Germinal center (tissue), 1 donor: ENCODE measurements at regions not wholly inside any gene's neighbourhood (a gene's known extent, or its start where the extent isn't known, plus 50 kb on each side); places are given as distances from the start of the nearest gene placed in this dataset.
A peak's percentile ranks its signal among the peaks of the same experiment; 100 is the strongest.

ENCODE experiments used
- DNase-seq: peaks from one replicate; pipeline ENCODE4 v3.0.0; 2012; ENCODE audit warnings: mixed read lengths, low spot score

DNA sequence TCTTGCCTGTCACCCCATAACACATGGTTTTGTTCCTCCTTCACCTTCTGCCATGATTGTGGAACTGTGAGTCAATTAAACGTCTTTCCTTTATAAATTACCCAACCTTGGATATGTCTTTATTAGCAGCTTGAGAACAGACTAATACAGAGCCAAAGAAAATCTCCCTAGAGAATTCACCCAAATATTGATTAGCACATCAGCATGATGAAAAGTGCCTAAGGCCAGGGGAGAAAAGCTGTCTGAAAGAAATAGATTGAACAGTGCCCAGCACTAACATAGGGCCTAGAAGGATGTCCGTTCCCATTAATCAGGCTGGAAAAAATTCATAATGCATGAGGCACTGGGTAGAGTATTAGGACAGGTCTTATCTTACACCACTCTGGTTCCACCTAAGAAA lies 111.9 kb upstream of the CALN1 start:
- DNase-seq, result no peak

DNA sequence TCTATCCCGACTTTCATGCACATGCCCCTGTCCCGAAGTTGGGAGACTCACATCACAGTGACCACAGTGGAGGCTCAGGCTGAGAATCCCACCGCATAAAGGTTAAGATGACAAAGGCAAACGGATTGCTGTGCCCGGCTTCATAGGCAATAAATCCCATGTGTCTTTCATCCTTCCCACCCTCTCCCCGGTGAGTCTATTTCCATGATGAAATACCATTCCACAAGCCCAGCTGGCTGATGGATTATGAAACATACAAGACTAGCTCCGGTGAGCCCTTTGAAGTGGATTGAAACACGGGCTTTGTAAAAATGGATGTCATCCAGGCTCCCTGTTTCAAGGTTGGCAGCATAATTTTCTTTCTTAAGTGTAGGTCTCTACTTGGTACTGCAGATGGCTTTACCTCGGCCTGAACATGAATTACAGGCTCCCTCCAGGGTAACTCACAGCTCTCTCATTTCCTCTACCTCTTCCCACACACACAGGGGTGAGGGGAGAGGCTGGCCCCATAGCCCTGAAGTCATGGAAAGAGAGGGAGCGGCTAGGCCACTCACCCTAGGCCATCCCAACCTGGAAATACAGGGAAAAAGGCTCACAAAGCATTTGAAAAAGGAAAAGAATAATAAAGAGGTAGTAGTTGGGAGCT lies 92.0 kb upstream of the CALN1 start:
- DNase-seq, result no peak

DNA sequence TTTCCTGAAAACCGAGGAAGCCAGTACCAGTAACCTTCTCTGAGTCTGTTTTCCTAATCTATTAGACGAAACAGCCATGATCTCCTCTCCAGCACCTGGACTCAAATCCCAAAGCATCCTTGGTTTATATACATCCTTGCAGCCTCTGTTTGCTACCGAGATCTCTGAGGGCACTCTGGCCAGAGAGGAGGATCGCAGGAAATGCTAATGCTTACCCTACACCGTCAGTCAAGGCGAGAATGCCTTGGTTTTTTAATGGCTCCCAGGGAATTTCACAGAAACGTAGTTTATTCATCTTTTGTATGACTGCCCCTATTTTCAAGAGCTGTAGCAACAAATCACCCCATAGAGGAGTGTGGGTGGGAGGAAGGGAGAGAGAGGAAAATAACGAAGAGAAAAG lies 91.5 kb upstream of the CALN1 start:
- no peak for DNase-seq

DNA sequence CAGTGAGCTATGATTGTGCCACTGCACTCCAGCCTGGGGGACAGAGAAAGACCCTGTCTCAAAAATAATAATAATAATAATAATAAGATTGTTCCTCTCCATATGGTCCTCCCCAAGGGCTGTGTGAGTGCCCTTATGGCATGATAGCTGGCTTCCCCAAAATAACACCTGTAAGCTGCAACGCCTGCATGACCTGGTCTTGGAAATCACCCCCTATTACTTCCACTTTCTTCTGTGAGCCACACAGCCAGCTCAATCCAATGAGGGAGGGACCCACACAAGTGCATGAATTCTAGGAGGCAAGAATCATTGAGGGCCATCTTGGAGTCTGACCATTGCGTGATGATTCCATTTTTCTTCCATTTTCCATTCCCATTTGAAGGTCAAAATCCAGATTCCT lies 82.7 kb upstream of the CALN1 start:
- no peak for DNase-seq

DNA sequence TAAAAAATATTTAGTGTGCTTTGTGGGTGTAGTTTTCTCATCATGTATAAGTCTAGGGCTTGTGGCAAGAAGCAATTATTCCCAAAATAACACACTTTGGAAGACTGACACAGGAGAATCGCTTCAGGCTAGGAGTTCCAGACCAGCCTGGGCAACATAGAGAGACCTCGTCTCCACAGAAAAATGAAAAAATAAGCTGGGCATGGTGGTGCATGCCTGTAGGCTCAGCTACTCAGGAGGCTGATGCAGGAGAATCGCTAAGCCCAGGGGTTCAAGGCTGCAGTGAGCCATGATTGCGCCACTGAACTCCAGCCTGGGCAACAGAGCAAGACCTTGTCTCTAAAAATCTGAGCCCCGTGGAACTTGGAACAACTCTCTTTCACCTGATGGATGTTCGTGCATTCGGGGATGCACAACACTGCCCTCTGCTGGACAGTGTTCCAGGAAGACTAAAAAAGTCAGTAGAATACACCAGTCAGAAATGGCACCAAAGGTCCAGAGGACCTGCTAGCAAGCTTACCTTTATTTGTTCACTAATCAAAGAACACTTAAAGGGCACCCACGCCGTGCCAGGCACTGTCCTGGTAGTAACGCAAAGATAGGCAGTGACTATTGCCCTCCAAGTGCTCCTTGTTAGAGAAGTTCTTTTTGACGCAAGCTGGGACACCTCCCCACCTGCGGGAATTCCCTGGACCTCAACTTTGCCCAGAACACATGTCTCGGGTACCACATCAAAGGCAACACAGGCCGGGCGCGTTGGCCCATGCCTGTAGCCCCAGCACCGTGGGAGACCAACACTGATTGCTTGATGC lies 81.9 kb upstream of the CALN1 start:
- DNase-seq, result peak; percentile 40

DNA sequence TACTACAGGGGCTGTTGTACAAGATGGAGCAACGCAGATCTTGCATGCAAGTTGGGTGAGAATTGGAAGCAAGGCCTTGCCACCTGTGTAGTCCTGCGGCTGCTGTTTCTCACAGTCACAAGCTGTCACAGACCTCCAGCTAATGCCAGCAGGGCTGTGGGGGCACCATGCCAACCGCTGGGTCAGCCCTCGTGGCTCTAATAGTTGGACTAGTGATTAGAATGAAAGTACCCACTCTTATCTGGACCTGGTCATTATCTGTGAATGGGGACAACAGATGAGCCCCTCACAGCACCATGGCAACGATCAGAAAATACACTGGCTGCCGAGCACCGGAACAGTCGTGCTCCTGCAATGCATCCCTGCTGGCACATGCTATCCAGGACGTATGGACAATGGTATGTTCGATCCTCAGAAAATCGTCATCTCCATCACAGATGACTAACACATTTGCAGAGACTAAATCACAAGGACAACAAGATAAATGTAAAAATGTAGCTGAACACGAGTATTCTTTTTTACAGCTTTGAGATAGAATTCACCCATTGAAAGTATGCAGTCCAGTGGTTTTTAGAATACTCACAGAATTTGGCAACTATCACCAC lies 80.4 kb upstream of the CALN1 start:
- no peak for DNase-seq

DNA sequence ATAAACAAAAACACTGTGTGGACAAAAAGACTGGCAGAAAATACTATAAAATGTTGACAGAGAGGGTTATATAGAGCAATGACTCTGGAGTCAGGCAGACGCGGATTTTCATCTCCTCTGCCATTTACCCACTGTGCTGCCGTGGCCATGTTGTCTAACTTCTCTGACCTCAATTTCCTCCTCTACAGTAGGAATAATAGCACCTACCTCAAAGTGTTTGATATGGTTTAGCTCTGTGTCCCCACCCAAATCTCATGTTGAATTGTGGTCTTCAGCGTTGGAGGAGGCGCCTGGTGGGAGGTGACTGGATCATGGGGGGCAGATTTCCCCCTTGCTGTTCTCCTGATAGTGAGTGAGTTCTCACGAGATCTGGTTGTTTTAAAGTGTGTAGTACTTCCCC lies 78.2 kb upstream of the CALN1 start:
- no peak for DNase-seq

DNA sequence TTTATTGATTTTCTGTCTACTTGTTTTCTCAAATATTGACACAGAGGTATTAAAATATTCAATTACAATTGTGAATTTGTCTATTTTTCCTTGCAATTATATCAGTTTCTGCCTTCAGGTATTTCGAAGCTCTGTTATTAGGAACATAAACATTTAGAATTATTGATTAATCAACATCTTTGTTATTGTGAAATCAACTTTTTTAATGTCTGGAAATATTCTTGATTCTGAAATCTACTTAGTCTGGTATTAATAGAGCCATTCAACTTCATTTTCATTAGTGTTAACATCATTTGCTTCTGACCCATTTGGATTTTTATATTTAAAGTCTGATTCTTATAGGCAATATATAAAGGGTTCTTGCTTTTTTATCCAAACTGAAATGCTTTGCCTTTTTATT lies 69.8 kb upstream of the CALN1 start:
- DNase-seq, result no peak

DNA sequence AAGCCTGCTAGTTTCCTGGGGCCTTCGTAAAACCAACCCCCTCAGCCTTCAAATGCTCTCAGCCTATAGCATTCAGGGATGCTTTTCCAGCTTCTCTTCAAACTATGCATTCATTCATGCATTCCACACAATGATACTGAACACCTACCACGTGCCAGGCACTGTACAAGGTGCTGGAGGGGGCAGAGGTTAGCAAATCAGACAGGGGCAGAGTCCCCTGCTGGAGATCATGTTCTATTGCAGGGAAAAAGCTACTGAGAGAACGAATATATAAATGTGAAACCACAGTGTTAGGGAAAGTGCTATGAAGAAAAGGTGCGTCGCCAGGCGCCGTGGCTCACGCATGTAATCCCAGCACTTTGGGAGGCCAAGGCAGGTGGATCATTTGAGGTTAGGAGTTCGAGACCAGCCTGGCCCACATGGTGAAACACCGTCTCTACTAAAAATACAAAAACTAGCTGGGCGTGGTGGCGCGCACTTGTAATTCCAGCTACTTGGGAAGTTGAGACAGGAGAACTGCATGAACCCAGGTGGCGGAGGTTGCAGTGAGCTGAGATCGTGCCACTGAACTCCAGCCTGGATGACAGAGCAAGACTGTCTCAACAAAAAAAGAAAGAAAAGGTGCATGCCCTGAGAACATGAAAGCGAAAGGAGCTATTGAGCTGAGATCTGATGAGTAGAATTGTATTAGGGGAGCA lies 64.6 kb upstream of the CALN1 start:
- DNase-seq, result no peak

DNA sequence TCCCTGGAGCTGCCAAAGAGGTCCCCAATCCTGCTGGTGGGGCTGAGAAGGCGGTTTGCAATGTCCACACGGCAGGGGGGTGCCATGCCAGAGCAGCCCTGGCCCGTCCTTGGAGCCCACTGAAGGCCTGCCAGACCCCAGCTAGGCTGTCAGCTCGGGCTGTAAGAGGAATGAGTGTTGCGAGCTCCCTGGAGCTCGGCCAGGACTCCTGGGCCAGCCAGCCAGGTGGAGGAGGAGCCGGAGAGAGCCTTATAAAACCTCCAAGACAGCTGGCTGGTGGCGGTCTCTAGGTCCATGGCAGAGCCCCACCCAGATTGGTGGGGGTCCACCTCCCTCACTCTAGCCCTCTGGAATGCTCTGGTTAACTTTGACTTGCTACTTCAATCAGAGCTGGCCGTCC lies 55.1 kb upstream of the CALN1 start:
- DNase-seq, result no peak

DNA sequence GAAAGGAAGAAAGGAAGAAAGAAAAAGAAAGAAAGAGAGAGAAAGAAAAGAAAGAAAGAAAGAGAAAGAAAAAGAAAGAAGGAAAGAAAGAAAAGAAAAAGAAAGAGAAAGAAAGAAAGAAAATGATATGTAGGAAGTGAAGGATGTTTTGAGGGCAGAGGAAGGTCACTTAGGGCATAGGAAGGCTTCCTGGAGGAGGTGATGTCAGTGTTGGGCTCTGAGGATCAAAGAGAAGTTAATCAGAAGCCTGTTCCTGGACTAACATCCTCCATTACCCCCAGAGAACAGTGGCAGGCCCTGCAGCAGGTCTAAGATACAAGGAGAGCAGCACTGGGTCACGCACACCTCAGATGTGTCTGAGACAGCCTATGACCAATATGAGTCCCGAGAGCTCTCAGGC lies 54.7 kb upstream of the CALN1 start:
- DNase-seq, result no peak

DNA sequence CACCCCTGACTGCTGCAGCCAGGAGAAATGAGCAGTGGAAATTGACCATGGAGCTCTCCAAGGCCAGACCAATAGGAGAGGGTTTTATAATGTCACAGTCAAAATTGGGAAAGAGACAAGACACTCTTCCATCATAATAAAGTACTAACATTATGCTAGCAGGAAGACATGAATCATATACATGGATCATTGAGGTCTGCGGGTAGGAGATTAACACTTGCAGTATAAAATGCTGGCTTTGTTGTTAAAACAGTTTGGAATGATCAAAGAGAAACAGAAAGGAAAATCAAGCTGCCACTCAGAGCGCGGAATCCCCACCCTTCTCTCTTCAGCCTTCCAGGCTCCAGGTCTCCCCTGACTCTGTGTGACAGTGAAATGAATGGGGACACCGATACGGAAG lies 53.4 kb upstream of the CALN1 start:
- no peak for DNase-seq

DNA sequence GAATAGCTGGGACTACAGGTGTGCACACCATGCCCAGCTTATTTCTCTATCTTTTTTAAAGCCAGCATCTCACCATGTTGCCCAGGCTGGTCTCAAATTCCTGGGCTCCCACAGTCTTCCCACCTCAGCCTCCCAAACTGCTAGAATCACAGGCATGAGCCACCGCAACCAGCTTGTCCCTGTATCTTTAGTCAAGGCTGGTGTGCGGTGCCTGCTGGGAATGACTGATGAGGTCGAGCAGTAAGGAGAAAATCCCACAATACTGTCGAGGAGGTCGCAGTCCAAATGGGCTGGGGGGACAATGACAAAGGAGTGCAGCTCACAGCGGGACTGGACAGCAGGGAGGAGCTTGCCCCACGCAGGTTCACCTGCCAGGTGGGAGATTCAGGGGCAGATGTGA lies 50.2 kb upstream of the CALN1 start:
- no peak for DNase-seq
